ENCODE measurements at regions not wholly inside any gene's neighbourhood (a gene's known extent, or its start where the extent isn't known, plus 50 kb on each side); places are given as distances from the start of the nearest gene placed in this dataset.
"Not testable (repeated sequence)": the region's sequence is repeated elsewhere in the genome, so short reads cannot be mapped to it uniquely, and the experiment has no call there.

DNA sequence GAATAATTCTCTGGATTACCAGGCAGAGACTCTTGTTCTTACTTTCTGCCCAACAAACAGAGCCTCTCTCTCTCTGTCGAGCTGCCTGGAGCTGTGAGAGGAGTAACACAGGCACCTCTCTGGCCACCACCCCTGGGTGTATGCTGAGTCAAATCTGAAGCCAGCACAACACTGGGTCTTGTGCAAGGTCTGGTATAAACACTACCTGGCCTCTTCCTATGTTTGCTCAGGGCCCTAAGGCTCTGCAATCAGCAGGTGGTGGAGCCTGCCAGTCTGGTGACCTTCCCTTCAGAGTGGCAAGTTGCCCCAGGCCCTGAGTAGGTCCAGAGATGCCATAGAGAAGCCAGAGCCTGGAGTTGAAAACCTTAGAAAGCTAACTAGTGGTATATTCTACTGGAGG lies 139.9 kb downstream of the CPXCR1 start:
- no peaks in the 10 kb centered on the region for H3K4me1 ChIP-seq (ENCODE audit: control insufficient read depth in 2 of 2, insufficient read depth in 2 of 2, low read length in 2 of 2)
- WGBS, result 75% methylated on average over 1 of the region's 1 CpG
- DNase-seq (ENCODE audit: low read depth in 6 of 9, low spot score in 9 of 9), result no peak
- no peak overlapping the region for H3K4me3 ChIP-seq (ENCODE audit: low read length in 2 of 2)
- H3K9me3 ChIP-seq (ENCODE audit: control insufficient read depth in 2 of 2, insufficient read depth in 1 of 2, low read length in 1 of 2), result no peaks in the 10 kb centered on the region
- no peaks in the 10 kb centered on the region for H3K36me3 ChIP-seq (ENCODE audit: control insufficient read depth in 2 of 2, insufficient read depth in 2 of 2, low read length in 1 of 2)
- H3K27ac ChIP-seq (ENCODE audit: low read depth in 1 of 2, low read length in 1 of 2), result no peak overlapping the region
- H3K27me3 ChIP-seq (ENCODE audit: control insufficient read depth in 2 of 2, insufficient read depth in 1 of 2, low read length in 1 of 2), result no peaks in the 10 kb centered on the region

DNA sequence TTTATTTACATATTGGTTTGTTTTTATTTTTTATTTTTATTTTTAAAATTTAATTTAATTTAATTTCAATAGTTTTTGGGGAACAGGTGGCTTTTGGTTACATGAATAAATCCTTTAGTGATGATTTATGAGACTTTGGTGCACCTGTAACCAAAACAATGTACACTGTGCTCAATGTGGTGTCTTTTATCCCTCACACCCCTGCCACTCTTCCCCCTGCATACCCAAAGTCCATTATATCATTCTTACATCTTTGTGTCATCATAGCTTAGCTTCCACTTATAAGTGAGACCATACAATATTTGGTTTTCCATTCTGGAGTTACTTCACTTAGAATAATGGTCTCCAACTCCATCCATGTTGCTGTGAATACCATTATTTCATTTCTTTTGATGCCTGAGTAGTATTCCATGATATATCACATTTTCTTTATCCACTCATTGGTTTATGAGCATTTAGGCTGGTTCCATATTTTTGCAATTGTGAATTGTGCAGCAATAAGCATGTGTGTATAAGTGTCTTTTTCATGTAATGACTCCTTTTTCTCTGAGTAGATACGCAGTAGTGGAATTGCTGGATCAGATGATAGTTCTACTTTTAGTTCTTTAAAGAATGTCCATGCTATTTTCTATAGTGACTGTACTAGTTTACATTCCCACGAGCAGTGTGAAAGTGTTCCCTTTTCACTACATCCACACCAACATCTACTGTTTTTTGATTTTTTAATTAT lies 157.1 kb downstream of the CPXCR1 start:
- Histone ChIP-seq H3K4me1 (ENCODE audit: control insufficient read depth in 2 of 2, insufficient read depth in 2 of 2, low read length in 2 of 2) (no peaks in the 10 kb centered on the region), H3K4me3 (ENCODE audit: low read length in 2 of 2) (no peak overlapping the region), H3K36me3 (ENCODE audit: control insufficient read depth in 2 of 2, insufficient read depth in 2 of 2, low read length in 1 of 2) (no peaks in the 10 kb centered on the region), H3K9me3 (ENCODE audit: control insufficient read depth in 2 of 2, insufficient read depth in 1 of 2, low read length in 1 of 2) (no peaks in the 10 kb centered on the region), H3K27ac (ENCODE audit: low read depth in 1 of 2, low read length in 1 of 2) (no peak overlapping the region), H3K27me3 (ENCODE audit: control insufficient read depth in 2 of 2, insufficient read depth in 1 of 2, low read length in 1 of 2) (no peaks in the 10 kb centered on the region)
- WGBS, result 97% methylated on average over 2 of the region's 2 CpGs
- DNase-seq (ENCODE audit: low read depth in 6 of 9, low spot score in 9 of 9), result peak in 2 of 9 donors; percentile 2 to 28

DNA sequence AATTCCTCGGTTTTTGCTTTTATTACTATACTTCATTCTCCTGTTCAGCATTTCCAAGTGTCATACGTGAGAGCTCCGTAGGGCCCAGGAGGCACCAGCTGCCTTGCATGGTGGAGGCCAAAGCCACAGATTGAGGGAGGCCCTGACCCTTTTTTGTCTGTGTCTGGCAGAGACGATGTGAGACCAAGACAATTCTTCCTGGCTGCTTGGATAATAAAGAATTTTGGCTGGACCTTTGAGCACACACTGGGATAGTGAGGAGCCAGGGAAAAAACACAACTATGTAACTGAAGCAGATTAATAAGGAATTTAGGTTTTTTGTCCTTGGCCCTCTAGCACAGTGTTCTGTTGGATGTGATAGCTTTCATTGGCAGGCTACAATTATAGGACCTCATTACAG lies 161.0 kb downstream of the CPXCR1 start:
- no peak for DNase-seq (ENCODE audit: low read depth in 6 of 9, low spot score in 9 of 9)
- no peak overlapping the region for H3K4me3 ChIP-seq (ENCODE audit: low read length in 2 of 2)
- H3K36me3 ChIP-seq (ENCODE audit: control insufficient read depth in 2 of 2, insufficient read depth in 2 of 2, low read length in 1 of 2), result no peaks in the 10 kb centered on the region
- no peaks in the 10 kb centered on the region for H3K9me3 ChIP-seq (ENCODE audit: control insufficient read depth in 2 of 2, insufficient read depth in 1 of 2, low read length in 1 of 2)
- H3K4me1 ChIP-seq (ENCODE audit: control insufficient read depth in 2 of 2, insufficient read depth in 2 of 2, low read length in 2 of 2), result no peaks in the 10 kb centered on the region
- H3K27me3 ChIP-seq (ENCODE audit: control insufficient read depth in 2 of 2, insufficient read depth in 1 of 2, low read length in 1 of 2), result no peaks in the 10 kb centered on the region
- 96% methylated on average over 4 of the region's 4 CpGs for WGBS
- H3K27ac ChIP-seq (ENCODE audit: low read depth in 1 of 2, low read length in 1 of 2), result no peak overlapping the region

GRCh38 chrX:88937616-88938015 lies 190.6 kb downstream of the CPXCR1 start:
- no peak overlapping the region for H3K4me3 ChIP-seq (ENCODE audit: low read length in 2 of 2)
- H3K36me3 ChIP-seq (ENCODE audit: control insufficient read depth in 2 of 2, insufficient read depth in 2 of 2, low read length in 1 of 2), result no peaks in the 10 kb centered on the region
- no peak for DNase-seq (ENCODE audit: low read depth in 6 of 9, low spot score in 9 of 9)
- H3K9me3 ChIP-seq (ENCODE audit: control insufficient read depth in 2 of 2, insufficient read depth in 1 of 2, low read length in 1 of 2), result no peaks in the 10 kb centered on the region
- no peaks in the 10 kb centered on the region for H3K27me3 ChIP-seq (ENCODE audit: control insufficient read depth in 2 of 2, insufficient read depth in 1 of 2, low read length in 1 of 2)
- no peaks in the 10 kb centered on the region for H3K4me1 ChIP-seq (ENCODE audit: control insufficient read depth in 2 of 2, insufficient read depth in 2 of 2, low read length in 2 of 2)
- H3K27ac ChIP-seq (ENCODE audit: low read depth in 1 of 2, low read length in 1 of 2), result no peak overlapping the region

GRCh38 chrX:88940904-88941303 lies 193.9 kb downstream of the CPXCR1 start:
- Histone ChIP-seq H3K9me3 (ENCODE audit: control insufficient read depth in 2 of 2, insufficient read depth in 1 of 2, low read length in 1 of 2) (no peaks in the 10 kb centered on the region), H3K36me3 (ENCODE audit: control insufficient read depth in 2 of 2, insufficient read depth in 2 of 2, low read length in 1 of 2) (no peaks in the 10 kb centered on the region), H3K4me3 (ENCODE audit: low read length in 2 of 2) (no peak overlapping the region), H3K27ac (ENCODE audit: low read depth in 1 of 2, low read length in 1 of 2) (no peak overlapping the region), H3K4me1 (ENCODE audit: control insufficient read depth in 2 of 2, insufficient read depth in 2 of 2, low read length in 2 of 2) (no peaks in the 10 kb centered on the region), H3K27me3 (ENCODE audit: control insufficient read depth in 2 of 2, insufficient read depth in 1 of 2, low read length in 1 of 2) (no peaks in the 10 kb centered on the region)
- no peak for DNase-seq (ENCODE audit: low read depth in 6 of 9, low spot score in 9 of 9)
- WGBS, result 87% methylated on average over 5 of the region's 5 CpGs

- no peak overlapping the region for H3K27ac ChIP-seq (ENCODE audit: low read depth in 1 of 2, low read length in 1 of 2)
- H3K4me3 ChIP-seq (ENCODE audit: low read length in 2 of 2), result no peak overlapping the region
- H3K27me3 ChIP-seq (ENCODE audit: control insufficient read depth in 2 of 2, insufficient read depth in 1 of 2, low read length in 1 of 2), result no peaks in the 10 kb centered on the region
- H3K36me3 ChIP-seq (ENCODE audit: control insufficient read depth in 2 of 2, insufficient read depth in 2 of 2, low read length in 1 of 2), result no peaks in the 10 kb centered on the region
- H3K9me3 ChIP-seq (ENCODE audit: control insufficient read depth in 2 of 2, insufficient read depth in 1 of 2, low read length in 1 of 2), result no peaks in the 10 kb centered on the region
- DNase-seq (ENCODE audit: low read depth in 6 of 9, low spot score in 9 of 9), result no peak
- H3K4me1 ChIP-seq (ENCODE audit: control insufficient read depth in 2 of 2, insufficient read depth in 2 of 2, low read length in 2 of 2), result no peaks in the 10 kb centered on the region
Observed at GRCh38 chrX:88944661-88945060, 197.6 kb downstream of the CPXCR1 start.

GRCh38 chrX:88956059-88956458 lies 209.0 kb downstream of the CPXCR1 start:
- not testable (repeated sequence) for H3K27ac ChIP-seq (ENCODE audit: low read depth in 1 of 2, low read length in 1 of 2)
- 94% methylated on average over 4 of the region's 4 CpGs for WGBS

DNA sequence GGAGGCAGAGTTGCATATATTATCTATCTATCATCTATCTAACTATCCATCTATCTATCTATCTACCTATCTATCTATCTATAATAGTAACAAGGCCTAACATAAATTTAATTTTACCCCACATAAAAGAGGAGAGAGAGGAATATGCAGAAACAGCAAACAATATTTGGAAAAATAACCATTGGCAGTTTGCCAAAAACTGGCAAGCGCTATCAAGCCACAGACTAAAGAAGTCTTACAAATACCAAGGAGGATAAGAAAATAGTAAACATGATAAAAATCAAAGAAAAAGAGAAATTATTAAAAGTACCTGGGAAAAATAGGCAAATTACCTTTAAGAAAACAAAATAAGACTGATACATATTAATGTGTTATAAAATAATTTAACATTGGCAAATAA lies 230.8 kb downstream of the CPXCR1 start:
- WGBS, result 89% methylated on average over 1 of the region's 1 CpG
- DNase-seq (ENCODE audit: low read depth in 6 of 9, low spot score in 9 of 9), result no peak

More at GRCh38 chrX:88956059-88956458, 209.0 kb downstream of the CPXCR1 start:
- H3K9me3 ChIP-seq (ENCODE audit: control insufficient read depth in 2 of 2, insufficient read depth in 1 of 2, low read length in 1 of 2); H3K4me3 ChIP-seq (ENCODE audit: low read length in 2 of 2); DNase-seq (ENCODE audit: low read depth in 6 of 9, low spot score in 9 of 9); H3K4me1 ChIP-seq (ENCODE audit: control insufficient read depth in 2 of 2, insufficient read depth in 2 of 2, low read length in 2 of 2); H3K36me3 ChIP-seq (ENCODE audit: control insufficient read depth in 2 of 2, insufficient read depth in 2 of 2, low read length in 1 of 2); H3K27me3 ChIP-seq (ENCODE audit: control insufficient read depth in 2 of 2, insufficient read depth in 1 of 2, low read length in 1 of 2): not testable (repeated sequence)

GRCh38 chrX:88982183-88982582 lies 235.2 kb downstream of the CPXCR1 start:
- Histone ChIP-seq H3K9me3 (ENCODE audit: control insufficient read depth in 2 of 2, insufficient read depth in 1 of 2, low read length in 1 of 2) (peaks cover 0 to 5% of the 10 kb centered on the region in 2 donors), H3K4me1 (ENCODE audit: control insufficient read depth in 2 of 2, insufficient read depth in 2 of 2, low read length in 2 of 2) (no peaks in the 10 kb centered on the region), H3K4me3 (ENCODE audit: low read length in 2 of 2) (no peak overlapping the region), H3K36me3 (ENCODE audit: control insufficient read depth in 2 of 2, insufficient read depth in 2 of 2, low read length in 1 of 2) (no peaks in the 10 kb centered on the region), H3K27ac (ENCODE audit: low read depth in 1 of 2, low read length in 1 of 2) (no peak overlapping the region), H3K27me3 (ENCODE audit: control insufficient read depth in 2 of 2, insufficient read depth in 1 of 2, low read length in 1 of 2) (no peaks in the 10 kb centered on the region)
- no peak for DNase-seq (ENCODE audit: low read depth in 6 of 9, low spot score in 9 of 9)
- WGBS, result 95% methylated on average over 22 of the region's 22 CpGs

More for the DNA sequence above, 230.8 kb downstream of the CPXCR1 start:
- Histone ChIP-seq H3K4me3 (ENCODE audit: low read length in 2 of 2) (no peak overlapping the region), H3K27me3 (ENCODE audit: control insufficient read depth in 2 of 2, insufficient read depth in 1 of 2, low read length in 1 of 2) (no peaks in the 10 kb centered on the region), H3K9me3 (ENCODE audit: control insufficient read depth in 2 of 2, insufficient read depth in 1 of 2, low read length in 1 of 2) (peaks cover 0 to 5% of the 10 kb centered on the region in 2 donors), H3K36me3 (ENCODE audit: control insufficient read depth in 2 of 2, insufficient read depth in 2 of 2, low read length in 1 of 2) (no peaks in the 10 kb centered on the region), H3K27ac (ENCODE audit: low read depth in 1 of 2, low read length in 1 of 2) (no peak overlapping the region), H3K4me1 (ENCODE audit: control insufficient read depth in 2 of 2, insufficient read depth in 2 of 2, low read length in 2 of 2) (no peaks in the 10 kb centered on the region)
